Left renal cortex interstitium (tissue), 4 donors: ENCODE measurements at regions not wholly inside any gene's neighbourhood (a gene's known extent, or its start where the extent isn't known, plus 50 kb on each side); places are given as distances from the start of the nearest gene placed in this dataset.
"Not testable (repeated sequence)": the region's sequence is repeated elsewhere in the genome, so short reads cannot be mapped to it uniquely, and the experiment has no call there.

Source experiments
- DNase-seq, 4 donors: peaks; one replicate each; pipeline ENCODE4 v3.0.0-alpha.2; 2013; ENCODE audit warnings: low read depth in 4 of 4, low spot score in 2 of 4, missing footprints in 1 of 4

DNA sequence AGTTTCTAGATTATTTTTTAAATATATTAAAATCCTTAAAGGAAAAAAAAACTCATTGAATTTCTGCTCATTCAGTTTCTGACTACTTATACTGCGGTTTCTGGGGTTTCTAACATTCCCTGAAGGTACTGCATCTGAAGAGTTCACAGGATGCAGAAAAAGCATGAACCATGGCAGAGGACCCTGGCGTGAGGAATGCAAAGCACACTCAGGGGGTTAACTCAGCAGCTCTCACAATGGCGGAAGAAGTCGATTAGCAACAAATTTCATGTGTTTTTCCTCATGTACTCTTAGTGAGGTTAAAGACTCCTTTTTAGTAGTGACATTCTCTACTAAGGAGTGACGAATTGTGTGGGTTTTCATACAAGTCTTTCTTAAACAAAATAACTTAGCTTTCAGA, 975.6 kb downstream of the NCAM2 start:
- DNase-seq: no peak

DNA sequence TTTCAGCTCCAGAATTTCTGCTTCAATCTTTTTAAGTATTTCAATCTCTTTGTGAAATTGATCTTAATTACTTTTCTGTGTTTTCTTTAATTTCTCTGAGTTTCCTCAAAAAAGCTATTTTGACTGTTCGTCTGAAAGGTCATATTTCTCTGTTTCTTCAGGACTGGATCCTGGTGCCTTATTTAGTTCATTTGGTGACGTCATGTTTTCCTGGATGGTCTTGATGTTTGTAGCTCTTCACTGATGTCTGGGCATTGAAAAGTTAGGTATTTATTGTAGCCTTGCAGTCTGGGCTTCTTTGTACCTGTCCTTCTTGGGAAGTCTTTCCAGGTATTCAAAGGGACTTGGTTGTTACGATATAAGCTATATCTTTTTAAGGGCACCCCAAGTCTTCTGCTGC, 998.7 kb downstream of the NCAM2 start:
- DNase-seq: no peak

DNA sequence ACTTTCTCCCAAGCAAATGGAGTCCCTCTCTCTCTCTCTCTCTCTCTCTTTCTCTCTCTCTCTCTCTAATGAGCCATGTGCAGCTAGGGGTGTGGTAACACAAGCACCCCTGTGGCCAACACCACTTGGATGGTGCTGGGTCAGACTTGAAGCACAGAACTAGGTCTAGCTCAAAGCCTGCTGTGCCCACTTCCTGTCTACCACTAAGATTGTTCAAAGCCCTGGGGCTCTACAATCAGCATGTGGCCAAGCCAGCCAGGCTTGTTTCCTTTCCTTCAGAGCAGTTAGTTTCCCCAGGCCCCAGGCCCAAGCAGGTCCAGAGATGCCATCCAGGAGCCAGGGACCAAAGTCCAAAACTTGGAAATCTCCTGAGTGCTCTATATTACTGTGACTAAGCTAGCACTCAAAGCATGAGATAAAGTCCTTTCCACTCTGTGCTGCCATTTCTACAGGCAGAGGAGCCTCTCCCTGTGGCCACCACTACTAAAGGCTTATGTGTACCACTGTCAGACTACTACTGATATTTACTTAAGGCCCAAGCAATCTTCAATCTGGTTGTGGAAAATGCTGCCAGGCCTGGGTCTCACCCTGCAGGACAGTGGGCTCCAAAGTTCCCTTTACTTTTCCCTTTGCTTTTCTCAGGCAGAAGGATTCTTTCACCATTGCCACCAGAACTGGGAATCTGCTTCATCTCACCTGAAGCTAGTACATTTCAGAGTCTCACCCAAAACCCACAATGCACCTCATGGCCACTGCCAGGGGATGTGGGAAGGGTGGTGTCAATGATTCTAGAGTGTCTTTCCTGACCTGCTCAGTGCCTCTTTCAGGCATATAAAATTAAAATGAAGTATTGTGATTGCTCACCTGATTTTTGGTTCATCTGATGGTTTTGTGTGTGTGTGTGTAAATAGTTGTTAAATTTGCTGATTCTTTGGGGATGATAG, 999.5 kb downstream of the NCAM2 start:
- DNase-seq: no peak

DNA sequence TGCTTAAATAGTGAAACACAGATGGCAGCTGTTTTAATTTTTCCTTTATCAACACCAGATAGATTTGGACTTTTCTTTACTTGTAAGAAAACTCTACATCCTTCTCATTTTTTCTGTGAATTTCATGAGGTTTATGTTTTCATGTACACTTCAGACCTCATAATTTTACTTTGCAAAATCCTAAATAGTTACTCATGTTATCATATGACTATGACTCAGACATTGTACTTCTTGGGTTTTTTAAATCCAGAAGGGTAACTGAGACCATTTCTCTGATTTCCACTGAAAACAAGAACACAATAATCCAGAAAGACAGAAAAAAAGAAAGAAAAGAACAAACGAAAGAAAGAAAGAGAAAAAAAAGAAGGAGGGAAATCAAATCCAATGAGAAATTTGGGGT, 1021.6 kb downstream of the NCAM2 start:
- no peak for DNase-seq

DNA sequence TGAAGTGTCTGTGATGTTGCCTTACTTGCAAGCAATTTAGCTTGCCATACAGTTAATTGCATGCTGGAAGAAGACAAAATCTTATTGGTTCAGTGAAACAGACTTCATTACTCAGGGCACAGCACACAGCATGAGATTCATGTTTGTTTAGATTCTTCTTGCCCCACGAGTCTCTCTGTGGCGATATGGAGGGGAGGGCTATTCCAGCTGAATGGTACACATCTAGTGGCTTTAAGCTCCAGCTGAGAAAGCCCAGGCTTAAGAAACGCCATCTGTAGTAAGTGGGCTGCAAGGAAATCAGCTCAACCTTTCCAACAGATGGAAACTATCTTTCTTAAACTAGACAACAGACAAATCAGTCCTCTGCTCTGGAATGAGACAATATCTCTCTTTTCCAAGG, 1022.0 kb downstream of the NCAM2 start:
- DNase-seq: no peak

DNA sequence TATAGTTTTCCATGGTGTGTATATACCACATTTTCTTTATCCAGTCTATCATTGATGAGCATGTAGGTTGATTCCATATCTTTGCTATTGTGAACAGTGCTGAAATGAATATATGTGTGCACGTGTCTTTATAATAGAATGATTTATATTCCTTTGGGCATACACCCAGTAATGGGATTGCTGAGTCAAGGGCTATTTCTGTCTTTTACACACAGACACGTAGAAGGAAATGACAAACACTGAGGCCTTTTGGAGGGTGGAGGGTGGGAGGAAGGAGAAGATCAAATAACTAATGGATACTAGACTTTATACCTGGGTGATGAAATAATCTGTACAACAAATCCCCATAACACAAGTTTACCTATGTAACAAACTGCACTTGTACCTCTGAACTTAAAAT, 1025.7 kb downstream of the NCAM2 start:
- not testable (repeated sequence) for DNase-seq

DNA sequence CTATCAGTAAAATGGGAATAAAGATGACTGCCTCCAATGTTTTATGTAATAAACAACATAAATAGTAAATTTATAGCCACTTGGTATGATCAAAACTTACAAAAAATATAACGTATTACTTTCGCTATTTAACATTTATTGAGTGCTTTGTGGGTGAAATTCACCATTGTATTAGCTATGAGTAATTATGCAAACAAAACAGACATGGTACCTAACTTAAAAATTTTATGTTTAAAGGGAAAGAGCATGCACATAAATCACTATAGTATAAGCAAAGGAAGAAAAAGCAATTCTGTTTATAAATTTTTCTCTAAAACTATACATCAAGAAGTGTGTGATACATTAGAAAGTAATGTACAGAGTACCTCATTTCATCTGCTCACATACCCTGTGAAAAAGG, 1046.2 kb downstream of the NCAM2 start:
- no peak for DNase-seq

DNA sequence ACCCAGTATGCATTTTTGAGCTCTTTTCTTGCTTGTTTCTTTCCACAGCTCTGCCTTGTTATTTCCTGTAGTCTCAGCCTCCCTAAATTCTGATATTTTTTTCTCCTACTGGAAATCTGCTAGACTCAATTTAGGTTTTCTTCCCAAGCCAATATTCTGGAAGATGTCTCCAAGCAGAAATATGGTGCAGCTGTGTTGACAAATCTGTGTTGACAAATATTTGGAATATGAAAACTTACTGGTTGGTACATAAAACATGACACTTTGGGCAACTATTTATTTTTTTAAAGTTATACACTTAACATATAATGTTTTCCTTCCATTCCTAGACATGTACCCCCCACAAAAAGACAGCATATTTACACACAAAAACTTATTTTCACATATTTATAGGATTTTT, 1048.4 kb downstream of the NCAM2 start:
- DNase-seq: no peak

DNA sequence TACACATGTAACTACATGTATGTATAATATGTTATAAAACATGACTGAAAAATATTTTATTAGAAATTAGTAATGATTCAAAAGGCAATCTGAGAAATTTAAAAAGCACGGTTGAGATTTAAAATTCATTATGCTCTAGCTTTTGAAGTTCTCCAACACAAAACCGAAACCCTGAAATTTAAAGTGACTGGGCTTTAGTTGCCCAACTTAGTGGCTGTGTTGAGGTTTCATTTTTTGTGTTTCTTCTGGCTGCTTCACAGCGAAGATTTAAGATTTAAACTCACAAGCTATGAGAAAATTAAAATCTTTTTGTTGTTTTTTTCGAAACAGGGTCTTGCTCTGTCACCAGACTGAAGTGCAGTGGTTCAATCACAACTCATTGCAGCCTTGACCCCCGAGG, 1058.7 kb downstream of the NCAM2 start:
- DNase-seq: no peak

DNA sequence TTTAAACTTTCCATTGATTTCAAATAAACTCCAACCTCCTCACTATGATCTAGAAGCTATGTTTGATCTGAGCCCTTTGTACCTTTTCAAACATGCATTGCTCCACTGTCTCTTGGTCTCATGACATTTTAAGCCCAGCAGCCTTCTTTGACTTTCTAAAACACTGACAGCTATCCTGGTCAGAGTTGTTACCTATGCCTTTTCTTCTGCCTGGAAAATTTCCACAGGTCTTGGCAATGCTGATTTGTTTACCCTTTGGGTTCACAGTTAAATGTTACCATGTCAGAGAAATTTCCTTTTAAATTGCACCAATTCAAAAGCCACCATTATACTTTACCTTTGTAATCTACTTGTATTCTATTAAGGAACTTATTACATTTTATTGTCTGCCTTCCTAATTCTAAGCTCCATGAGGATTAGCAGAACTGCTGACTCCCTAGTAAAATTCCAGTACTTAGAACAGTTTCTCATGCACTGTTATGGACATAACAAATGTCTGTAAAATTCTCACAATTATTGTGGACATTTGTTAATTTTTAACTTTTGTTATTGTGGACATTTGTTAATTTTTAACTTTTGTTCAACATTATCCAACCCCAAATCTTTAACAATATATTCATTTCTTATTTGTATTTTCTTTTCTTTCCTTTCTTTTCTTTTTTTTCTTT, 1064.4 kb downstream of the NCAM2 start:
- DNase-seq: no peak

DNA sequence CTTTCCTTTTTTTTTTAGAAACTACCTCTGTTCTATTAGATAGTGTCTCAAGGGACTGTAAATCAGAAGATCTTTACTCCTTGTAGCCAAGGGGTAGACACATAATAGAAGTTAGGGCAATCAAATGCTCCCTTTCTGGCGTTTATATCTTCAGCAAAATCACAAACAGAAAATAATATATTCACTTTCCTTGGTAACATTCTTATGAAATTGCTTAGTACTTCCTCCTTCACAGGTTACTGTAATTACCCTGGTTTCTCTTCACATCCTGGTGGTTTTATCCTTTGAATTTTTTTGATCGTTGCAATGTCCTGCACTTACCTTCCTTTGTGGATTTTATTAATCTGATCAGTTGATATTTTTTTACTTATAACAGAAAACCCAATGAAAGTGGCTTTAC, 1064.9 kb downstream of the NCAM2 start:
- DNase-seq: no peak

DNA sequence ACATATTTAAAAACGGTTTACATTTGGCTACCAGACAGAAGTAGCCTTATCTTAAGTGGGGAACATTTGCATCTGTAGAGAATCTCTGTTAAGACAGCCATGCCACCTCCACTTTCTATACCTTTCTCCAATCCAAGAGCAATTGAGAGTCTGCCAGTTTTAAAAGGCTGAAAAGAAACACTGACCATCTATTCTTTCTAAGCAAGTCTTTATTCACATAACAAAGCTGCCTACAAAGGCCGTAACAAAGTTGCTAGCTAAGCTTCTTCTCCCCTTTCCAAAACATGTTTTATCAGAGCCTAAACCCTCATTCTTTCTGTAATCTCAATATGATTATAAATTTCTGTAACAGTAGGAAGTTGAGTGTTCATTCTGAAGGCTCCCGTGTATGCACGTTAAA, 1078.3 kb downstream of the NCAM2 start:
- no peak for DNase-seq

DNA sequence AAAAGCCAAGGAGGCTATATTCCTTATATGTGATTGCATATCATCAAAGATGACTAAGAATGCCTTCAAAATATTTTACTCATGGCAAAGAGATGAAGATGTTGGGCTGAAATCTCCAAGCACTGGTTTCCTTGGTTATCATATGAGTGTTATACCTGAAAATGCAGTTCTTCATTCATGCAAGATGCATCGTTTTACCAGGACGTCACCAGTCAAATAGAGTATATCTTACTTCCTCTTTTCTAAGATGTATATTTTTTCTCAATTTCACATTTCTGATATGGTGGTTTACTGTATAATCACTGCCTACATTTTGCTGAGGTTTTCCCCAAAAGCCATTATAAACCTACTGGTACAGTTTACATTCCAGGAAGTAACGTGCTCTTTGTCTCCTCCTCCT, 1085.7 kb downstream of the NCAM2 start:
- DNase-seq: no peak

DNA sequence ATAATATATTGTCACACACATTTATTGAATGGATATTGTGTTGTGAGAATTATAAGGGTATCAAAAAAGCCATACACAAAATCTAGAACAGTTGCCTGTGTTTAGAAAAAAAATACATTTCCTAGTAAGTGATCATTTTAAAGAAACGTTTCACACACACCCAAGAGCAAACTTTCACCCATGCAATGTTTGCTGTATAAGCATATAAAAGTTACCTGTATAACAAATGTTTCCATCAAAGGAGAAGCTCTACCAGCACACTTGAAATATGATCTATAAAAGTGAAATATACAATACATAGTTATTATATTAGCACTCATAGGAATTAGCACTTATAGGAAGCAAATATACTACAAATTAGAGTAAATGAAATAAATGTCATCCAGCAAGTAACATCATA, 1098.1 kb downstream of the NCAM2 start:
- DNase-seq: no peak

DNA sequence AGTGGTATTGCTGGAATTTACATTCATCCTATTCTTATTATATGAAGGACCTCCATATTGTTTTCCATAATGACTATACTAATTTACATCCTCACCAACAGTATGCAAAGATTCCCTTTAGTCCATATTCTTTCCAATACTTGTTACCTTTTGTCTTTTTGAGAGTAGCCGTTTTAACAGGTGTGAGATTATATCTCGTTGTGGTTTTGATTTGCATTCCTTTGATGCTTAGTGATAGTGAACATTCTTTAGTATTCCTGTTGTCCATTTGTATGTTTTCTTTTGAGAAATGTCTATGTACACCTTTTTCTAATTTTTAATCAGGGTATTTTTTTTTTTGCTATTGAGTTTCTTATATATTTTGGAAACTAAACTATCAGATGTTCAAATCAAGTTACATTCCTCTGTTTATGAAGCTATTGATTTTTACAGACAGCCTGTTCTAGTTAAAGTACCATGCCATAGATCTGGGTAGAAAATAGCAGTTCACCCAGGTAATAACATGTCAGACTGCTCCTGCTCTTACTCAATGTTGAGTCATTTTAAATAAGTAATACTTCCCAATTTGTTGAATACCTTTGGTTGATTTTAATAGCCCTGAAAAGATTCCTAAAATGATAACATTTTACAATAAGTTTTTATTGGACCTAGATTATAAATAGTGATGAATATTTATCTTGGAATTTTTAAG, 1108.7 kb downstream of the NCAM2 start:
- no peak for DNase-seq

DNA sequence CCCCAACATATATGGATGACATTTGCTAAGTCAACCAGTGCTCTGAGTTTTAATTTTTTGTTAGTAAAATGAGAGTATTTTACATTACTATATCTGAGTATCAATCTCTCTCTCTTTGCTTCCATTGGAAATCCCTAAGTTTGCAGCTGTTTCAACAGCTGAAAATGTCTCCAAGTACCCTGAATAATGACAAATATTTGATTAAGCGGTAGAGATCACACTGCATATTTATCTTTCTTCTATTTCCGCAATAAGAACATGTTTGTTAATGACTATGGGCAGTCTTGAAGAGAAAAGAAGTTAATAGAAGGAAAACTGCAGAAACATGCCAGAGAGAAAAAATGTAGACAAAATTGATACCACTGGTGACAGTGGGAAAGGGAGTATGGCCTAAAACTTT, 1117.5 kb downstream of the NCAM2 start:
- DNase-seq: no peak

DNA sequence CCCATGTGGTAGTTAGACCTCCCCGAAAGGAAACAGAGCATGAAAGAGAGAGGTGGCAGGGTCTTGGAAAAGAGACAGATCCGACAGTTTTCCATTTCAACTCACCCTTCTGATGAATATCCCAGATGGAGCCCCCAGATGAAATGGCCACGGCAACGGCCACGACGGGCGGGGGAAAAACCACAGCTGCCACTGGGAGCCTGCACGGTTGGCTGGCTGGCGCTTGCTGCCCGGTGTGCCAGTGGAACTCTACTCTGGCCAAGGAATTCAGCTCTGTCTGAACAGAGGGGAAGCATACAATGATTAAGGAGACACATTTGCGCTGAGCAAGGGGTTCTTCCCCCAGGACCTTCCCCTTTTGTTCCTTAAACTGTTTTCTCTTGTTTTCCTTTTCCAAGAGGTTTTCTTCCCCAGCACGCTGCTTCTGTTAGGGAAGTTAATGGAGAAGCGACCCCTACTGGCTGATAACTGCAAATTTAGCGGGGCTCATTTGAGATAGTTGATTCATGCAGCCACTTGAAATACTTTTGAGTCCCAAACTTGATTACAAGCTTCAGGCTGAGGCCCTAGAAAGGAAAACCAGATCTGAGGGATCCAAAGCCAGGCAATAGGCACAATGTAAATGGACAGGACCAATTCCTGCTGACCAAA, 1122.5 kb downstream of the NCAM2 start:
- DNase-seq: no peak

DNA sequence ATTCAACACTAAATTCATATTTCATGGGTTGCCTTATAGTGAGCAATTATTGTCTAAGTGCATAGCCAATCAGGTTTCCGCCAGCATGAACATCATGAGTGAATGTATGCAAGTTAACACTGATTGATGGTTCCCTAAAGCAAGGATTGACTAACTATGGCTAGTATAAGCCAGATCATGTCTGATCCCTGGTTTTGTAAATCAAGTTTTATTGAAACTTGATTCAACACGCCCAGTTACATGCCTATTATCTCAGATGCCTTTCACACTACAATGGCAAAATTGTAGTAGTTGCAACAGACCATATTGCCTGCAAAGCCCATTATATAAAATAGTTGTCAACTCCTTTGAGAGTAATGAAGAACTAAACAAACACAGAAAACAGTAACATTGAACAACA, 1127.4 kb downstream of the NCAM2 start:
- no peak for DNase-seq

DNA sequence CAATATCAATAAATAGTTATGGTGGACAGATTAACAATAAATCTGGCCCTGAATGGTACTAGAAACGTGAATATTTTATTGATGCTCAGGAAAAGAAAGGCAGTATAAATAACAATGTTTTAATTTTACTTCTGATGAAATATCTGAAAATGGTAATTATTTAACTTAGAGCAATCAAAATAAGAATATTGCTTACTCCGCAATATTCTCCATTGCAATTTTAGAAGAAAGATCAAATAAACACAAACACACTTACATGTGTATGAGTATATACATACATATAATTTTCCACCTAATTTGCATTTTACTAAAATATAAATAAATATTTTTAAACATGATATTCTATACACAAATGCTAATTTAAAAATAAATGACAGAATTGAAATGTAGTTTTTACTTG, 1130.5 kb downstream of the NCAM2 start:
- DNase-seq: no peak

DNA sequence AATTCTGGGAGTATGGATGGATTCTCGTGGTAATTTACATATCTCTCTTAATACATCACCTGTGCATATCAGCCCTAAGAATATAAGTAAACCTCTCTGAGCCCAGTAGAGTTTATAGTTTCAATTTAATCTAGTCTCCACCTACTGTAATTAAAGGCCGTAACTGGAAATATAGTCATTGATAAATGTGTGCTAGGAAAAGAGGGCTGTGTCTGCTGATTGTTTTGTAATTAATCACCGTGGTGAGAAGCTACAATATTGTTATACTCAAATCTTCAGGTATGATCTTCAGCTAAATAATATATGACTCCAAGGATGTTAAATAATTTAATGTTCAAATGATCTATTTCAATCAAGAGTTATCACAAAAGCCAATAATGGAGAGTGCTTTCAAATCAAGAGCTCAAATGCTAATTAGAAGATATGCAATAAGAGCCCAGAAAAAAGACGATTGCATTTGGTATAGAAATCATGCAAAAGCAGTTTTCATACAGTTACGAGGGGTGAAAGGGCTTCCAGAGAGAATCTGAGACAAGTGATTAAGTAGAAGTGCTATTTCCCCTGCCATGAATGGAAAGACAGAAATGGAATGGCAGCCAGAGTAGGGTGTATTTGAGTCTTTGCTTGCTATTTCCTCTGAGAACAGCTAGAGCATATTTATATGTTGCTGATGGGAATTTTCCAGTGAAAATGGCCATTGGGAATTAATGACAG, 1134.3 kb downstream of the NCAM2 start:
- no peak for DNase-seq
